Stimulated activated CD4-positive, alpha-beta T cell treated with anti-CD3 and anti-CD28 coated beads, Interleukin-2, amount 100 ng/mL, for 48 hours (primary cell): ENCODE measurements at regions not wholly inside any gene's neighbourhood (a gene's known extent, or its start where the extent isn't known, plus 50 kb on each side); places are given as distances from the start of the nearest gene placed in this dataset.
A peak's percentile ranks its signal among the peaks of the same experiment; 100 is the strongest.
"Not testable (repeated sequence)": the region's sequence is repeated elsewhere in the genome, so short reads cannot be mapped to it uniquely, and the experiment has no call there.

Source experiments
- DNase-seq, 2 donors: peaks; one replicate each; pipeline ENCODE4 v3.0.0-alpha.2; 2020

GRCh38 chr3:106328224-106328623, 459.4 kb upstream of the CBLB start:
- DNase-seq: no peak

DNA sequence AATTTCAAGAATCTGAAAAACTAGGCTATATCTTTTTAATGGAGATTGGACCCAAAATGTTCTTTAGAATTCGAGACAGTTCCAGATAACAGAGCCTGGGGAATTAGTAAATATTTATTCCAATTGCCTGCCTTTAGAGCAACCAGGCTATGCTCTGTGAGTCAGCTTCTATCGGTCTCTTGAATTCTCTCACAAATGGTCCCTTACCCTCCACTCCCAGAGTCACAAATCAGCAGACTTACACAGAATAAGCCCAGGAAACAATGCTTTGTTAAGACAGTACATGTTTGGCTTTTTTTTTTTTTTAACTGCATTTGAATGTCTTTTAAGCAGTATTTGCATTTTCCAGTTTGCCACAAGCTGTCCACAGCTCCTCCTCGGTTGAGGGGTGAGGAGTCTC, 460.7 kb upstream of the CBLB start:
- no peak for DNase-seq

GRCh38 chr3:106331636-106332035, 462.8 kb upstream of the CBLB start:
- DNase-seq: no peak

DNA sequence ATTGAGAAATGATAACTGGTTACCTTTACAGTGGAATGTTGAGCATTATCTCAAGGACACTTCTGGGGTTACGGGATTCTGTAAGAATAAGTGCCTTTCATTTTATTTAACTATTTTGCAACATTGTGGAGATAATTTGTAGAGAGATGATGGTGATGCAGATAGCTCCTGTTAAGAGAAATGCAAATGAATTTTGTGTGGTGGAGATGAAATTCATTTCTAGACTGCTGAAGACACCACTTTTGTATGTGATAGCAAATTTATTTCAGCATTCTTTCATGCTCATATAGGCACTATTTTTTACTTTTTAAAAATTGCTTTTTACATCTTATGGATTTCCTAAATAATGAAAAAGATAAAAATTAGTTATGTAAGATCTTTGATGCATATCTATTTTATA, 463.3 kb upstream of the CBLB start:
- no peak for DNase-seq

DNA sequence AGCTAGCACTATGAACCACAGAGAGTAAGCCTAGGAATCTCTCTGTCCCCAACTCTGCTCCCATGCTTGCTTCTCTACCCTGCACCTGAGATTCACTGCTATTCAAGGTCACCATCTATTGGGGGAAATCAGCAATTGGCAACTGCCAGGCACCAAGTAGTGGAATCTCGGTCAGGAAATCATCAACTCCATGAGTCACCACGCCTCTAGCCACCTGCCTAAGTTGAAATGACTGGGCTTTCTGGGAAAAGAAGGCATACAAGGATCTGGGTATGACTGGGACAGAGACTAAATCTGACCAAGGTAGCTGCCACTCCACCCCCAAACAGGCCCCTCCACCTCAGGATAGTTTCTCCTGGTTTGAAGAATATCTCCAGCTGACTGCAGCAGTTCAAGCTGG, 464.1 kb upstream of the CBLB start:
- peak; percentile 45 to 53 for DNase-seq

DNA sequence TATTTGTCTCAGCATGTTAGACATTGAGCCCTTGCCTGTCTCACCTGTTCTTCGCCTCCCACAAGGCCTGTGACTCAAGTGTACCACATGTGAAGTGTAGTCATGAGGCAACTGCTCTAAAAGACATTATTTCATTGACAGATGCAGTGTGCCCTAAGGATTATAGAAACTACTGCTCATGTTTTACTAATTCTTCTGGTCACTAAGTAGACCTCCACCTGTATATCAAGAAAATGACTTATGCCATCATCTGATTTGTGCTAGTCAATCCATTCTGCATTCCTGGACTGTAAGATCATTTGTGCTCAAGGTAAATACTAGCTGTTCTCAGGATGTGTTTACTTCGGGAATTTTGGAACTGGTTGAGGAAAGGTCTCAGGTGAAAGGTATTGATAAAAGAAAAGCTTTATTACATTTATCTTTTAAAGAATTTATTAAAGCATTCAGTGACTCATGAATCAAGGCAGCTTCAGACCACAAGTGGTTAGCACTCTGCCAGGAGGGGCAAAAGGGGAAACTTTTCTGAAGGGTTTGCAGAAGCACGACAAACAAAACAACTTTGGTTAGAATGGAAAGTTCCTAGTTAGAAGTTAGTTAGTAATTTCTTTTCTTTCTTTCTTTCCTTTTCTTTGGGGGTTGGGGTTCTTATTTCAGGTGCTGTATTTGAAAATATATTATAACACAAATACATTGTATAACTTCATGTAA, 465.3 kb upstream of the CBLB start:
- DNase-seq: peak in 1 of 2 donors; percentile 27

DNA sequence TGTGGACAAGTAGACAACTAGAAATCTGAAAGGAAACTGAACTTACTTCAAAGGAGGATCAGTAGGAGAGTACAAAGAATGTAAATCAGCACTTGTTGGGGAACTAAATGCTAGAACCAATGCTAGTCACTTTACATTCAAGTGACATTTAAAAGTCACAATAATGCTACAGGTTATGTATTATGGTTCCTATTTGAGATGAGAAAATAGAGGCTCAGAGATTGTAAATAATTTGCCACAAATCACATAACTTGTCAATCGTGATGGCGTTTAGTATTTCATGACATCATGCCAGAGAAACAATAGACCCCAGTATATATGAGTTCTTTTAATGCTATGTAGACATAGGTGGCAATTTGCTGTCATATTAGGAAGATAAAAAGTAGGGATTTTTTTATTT, 467.8 kb upstream of the CBLB start:
- DNase-seq: no peak

DNA sequence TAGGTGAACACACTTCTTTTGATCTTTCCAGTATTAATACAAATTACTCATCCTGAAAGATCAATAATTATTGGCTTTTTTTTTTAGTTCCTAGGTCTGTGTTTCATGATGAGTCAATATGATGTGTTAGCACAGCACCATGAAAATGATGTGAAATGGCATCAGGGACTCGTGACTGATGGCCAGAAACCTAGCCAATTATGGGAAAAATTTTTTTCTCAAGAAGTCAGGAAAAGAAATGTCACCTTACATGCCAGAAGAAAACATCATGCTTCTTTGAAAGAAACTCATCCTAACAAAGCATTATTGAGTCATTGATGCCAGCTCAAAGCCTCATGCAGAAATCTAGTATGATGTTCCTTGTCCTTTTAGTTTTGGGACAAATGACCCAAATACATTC, 468.3 kb upstream of the CBLB start:
- no peak for DNase-seq

- DNase-seq: no peak
Measured at GRCh38 chr3:106338582-106339214, 469.9 kb upstream of the CBLB start.

- DNase-seq: no peak
Measured at GRCh38 chr3:106339551-106339950, 470.7 kb upstream of the CBLB start.

DNA sequence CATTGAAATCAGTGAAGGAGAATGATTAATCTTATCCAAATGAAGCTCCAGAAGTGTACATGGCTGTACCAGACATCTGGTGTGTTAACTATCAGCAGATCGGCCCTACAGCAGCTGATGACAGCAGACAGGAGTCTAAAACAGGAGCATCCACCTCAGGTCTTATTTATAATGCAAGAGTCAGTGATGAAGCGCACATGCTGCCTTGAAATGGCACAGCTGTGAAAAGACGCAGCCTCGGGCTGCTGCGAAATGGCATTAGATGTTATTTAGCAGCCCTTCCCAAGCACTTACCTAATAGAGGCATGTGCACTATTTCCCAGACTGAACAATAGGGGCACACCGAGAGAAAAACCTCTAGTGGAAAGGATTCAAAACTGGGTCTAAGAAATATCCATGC, 472.3 kb upstream of the CBLB start:
- DNase-seq: no peak

DNA sequence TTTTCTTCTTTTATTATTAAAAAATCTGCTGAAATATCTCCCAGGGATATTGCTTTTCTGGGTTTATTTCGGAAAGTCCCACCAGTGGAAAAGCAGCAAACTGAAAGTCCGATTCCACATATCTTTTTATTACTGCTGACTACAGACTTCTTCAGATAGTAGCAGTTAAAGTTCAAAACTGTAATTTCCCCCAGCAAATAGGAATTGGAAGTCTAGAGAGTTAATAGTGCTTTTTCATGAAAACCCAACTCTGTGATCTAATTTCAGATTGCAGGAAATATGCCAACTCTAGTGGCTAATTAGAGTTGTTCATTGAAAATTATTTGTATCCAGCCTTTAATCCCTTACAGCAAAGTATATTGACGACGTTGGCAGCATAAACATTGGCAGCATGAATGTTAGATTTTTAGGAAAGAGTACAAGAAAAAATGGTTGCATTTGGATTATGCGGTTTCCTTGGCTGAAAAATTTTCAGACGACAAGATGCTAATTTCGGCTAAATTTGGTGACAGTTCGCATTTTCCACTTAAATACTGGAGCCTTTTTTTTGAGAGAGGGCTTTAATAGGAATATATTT, 472.9 kb upstream of the CBLB start:
- no peak for DNase-seq

- no peak for DNase-seq
Measured at GRCh38 chr3:106342386-106342785, 473.6 kb upstream of the CBLB start.

- no peak for DNase-seq
Measured at GRCh38 chr3:106343811-106344210, 475.0 kb upstream of the CBLB start.

GRCh38 chr3:106345353-106346027, 476.7 kb upstream of the CBLB start:
- DNase-seq: no peak

- no peak for DNase-seq
Measured at GRCh38 chr3:106347350-106347749, 478.5 kb upstream of the CBLB start.

- no peak for DNase-seq
Measured at GRCh38 chr3:106348139-106348690, 479.4 kb upstream of the CBLB start.

- no peak for DNase-seq
Measured at GRCh38 chr3:106349191-106349881, 480.5 kb upstream of the CBLB start.

GRCh38 chr3:106355873-106356272, 487.1 kb upstream of the CBLB start:
- no peak for DNase-seq

- DNase-seq: no peak
Measured at GRCh38 chr3:106359692-106360091, 490.9 kb upstream of the CBLB start.

DNA sequence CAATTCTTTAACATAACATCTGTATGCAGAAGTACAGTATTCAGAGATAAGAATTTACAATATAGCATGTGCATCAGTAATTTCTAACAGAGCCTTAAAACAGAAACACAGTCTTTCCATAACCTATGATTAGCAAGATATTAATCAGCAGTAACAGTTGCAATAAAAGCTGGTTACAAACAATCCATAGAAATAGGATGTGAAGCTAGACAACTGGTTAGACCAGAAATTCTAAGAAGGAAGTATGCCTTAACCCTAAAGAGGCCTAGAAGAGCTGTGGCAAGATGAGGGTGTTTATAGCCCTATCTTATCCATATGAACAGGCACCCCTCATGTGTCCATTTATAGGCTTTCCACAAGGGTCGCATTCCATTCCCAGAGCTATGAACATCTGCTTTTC, 492.1 kb upstream of the CBLB start:
- not testable (repeated sequence) for DNase-seq

DNA sequence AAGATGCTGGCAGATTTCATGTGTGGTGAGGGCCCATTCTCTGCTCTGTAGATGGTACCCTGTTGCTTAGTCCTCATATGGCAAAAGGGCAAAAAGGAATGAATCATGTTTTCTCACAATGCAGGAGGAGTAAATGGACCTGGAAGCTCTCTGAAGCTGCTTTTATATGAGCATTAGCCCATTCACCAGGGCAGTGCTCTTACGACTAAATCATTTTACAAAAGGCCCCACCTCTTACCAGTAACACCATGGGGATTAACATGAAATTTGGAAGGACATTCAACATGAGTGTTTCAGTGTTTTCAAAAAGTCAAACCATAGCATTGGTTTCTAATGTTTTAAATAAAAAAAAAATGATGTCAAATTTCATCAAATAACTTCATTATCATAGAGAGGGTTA, 495.7 kb upstream of the CBLB start:
- no peak for DNase-seq

DNA sequence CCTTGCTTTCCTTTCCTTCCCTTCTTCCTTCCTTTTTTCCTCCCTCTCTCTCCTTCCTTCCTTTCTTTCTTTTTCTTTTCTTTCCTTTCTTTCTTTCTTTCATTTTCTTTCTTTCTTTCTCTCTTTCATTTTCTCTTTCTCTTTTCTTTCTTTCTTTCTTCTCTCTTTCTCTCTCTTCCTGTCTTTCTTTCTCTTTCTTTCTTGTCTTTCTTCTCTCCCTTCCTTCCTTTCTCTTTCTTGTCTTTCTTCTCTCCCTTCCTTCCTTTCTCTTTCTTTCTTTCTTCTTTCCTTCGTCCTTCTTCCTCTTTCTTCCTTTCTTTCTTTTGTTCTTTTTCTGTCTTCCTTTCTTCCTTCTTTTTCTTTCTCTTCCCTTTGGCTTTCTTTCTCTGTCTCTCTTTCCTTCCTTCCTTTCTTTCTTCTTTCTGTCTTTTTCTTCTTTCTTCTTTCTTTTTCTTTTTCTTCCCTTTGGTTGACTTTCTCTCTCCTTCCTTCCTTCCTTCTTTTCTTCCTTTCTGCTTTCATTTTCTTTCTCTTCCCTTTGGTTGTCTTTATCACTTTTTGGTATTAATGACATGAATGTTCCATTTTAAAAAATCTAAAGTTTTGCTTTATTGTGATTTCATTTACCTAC, 496.4 kb upstream of the CBLB start:
- DNase-seq: no peak
